ENCODE measurements at regions not wholly inside any gene's neighbourhood (a gene's known extent, or its start where the extent isn't known, plus 50 kb on each side); places are given as distances from the start of the nearest gene placed in this dataset.

GRCh38 chr2:149814901-149815300, 227.3 kb upstream of the MMADHC start:
- TF ChIP-seq EZH2 (IDR thresholded peaks at IDR 0.05; ENCODE audit: insufficient read depth, poor library complexity, severe bottlenecking) (no peak), EZH2phosphoT487 (IDR thresholded peaks at IDR 0.05; ENCODE audit: insufficient read depth, low read depth) (no peak)
